ENCODE measurements at regions not wholly inside any gene's neighbourhood (a gene's known extent, or its start where the extent isn't known, plus 50 kb on each side); places are given as distances from the start of the nearest gene placed in this dataset.

- Histone ChIP-seq H3K27me3 (ENCODE audit: control insufficient read depth in 1 of 2, insufficient read depth in 2 of 2, low read length in 2 of 2) (no peaks in the 10 kb centered on the region), H3K4me1 (ENCODE audit: control insufficient read depth in 1 of 2, insufficient read depth in 2 of 2, low read length in 2 of 2) (no peaks in the 10 kb centered on the region), H3K9me3 (ENCODE audit: control insufficient read depth in 1 of 2, low read length in 2 of 2) (peaks cover 0 to 8% of the 10 kb centered on the region in 2 donors), H3K36me3 (ENCODE audit: control insufficient read depth in 1 of 2, insufficient read depth in 2 of 2, low read length in 2 of 2) (no peaks in the 10 kb centered on the region), H3K4me3 (ENCODE audit: low read depth in 1 of 2, low read length in 2 of 2) (no peak overlapping the region), H3K9ac (ENCODE audit: low read depth in 1 of 2, low read length in 2 of 2) (no peak overlapping the region), H3K27ac (ENCODE audit: low read depth, low read length) (no peak overlapping the region)
Measured at GRCh38 chr6:90915224-90915915, 328.5 kb upstream of the MAP3K7 start.

GRCh38 chr6:90914312-90914711 is 327.4 kb upstream of the MAP3K7 start:
- peaks cover 0 to 8% of the 10 kb centered on the region in 2 donors for H3K9me3 ChIP-seq (ENCODE audit: control insufficient read depth in 1 of 2, low read length in 2 of 2)
- H3K4me1 ChIP-seq (ENCODE audit: control insufficient read depth in 1 of 2, insufficient read depth in 2 of 2, low read length in 2 of 2), result no peaks in the 10 kb centered on the region
- H3K27ac ChIP-seq (ENCODE audit: low read depth, low read length), result no peak overlapping the region
- H3K27me3 ChIP-seq (ENCODE audit: control insufficient read depth in 1 of 2, insufficient read depth in 2 of 2, low read length in 2 of 2), result no peaks in the 10 kb centered on the region
- H3K4me3 ChIP-seq (ENCODE audit: low read depth in 1 of 2, low read length in 2 of 2), result no peak overlapping the region
- no peaks in the 10 kb centered on the region for H3K36me3 ChIP-seq (ENCODE audit: control insufficient read depth in 1 of 2, insufficient read depth in 2 of 2, low read length in 2 of 2)
- H3K9ac ChIP-seq (ENCODE audit: low read depth in 1 of 2, low read length in 2 of 2), result no peak overlapping the region

- H3K27me3 ChIP-seq (ENCODE audit: control insufficient read depth in 1 of 2, insufficient read depth in 2 of 2, low read length in 2 of 2), result no peaks in the 10 kb centered on the region
- H3K36me3 ChIP-seq (ENCODE audit: control insufficient read depth in 1 of 2, insufficient read depth in 2 of 2, low read length in 2 of 2), result no peaks in the 10 kb centered on the region
- H3K4me3 ChIP-seq (ENCODE audit: low read depth in 1 of 2, low read length in 2 of 2), result no peak overlapping the region
- H3K4me1 ChIP-seq (ENCODE audit: control insufficient read depth in 1 of 2, insufficient read depth in 2 of 2, low read length in 2 of 2), result no peaks in the 10 kb centered on the region
- peaks cover 0 to 8% of the 10 kb centered on the region in 2 donors for H3K9me3 ChIP-seq (ENCODE audit: control insufficient read depth in 1 of 2, low read length in 2 of 2)
- H3K9ac ChIP-seq (ENCODE audit: low read depth in 1 of 2, low read length in 2 of 2), result no peak overlapping the region
- no peak overlapping the region for H3K27ac ChIP-seq (ENCODE audit: low read depth, low read length)
Measured at GRCh38 chr6:90913266-90913960, 326.5 kb upstream of the MAP3K7 start.

DNA sequence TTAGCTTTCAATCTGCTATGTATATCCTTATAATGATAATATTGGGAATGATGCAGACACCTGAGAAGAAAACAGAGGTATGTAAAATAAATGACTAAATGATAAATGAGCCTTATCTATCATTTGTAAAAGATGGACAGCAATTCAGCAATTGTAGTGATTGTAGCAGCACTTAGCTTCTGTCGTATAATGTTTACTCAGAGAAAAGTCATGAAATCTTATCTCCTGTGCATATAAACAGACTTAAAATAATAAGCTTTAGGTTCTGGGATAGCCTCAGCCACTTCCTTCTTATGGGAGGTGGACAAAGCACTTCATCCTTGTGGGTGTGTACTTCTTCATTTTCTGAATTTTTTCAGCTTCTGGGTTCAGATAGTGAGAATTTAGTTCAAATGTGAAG is 324.8 kb upstream of the MAP3K7 start:
- Histone ChIP-seq H3K36me3 (ENCODE audit: control insufficient read depth in 1 of 2, insufficient read depth in 2 of 2, low read length in 2 of 2) (no peaks in the 10 kb centered on the region), H3K4me3 (ENCODE audit: low read depth in 1 of 2, low read length in 2 of 2) (no peak overlapping the region), H3K4me1 (ENCODE audit: control insufficient read depth in 1 of 2, insufficient read depth in 2 of 2, low read length in 2 of 2) (no peaks in the 10 kb centered on the region), H3K27ac (ENCODE audit: low read depth, low read length) (no peak overlapping the region), H3K9me3 (ENCODE audit: control insufficient read depth in 1 of 2, low read length in 2 of 2) (peaks cover 0 to 8% of the 10 kb centered on the region in 2 donors), H3K9ac (ENCODE audit: low read depth in 1 of 2, low read length in 2 of 2) (no peak overlapping the region), H3K27me3 (ENCODE audit: control insufficient read depth in 1 of 2, insufficient read depth in 2 of 2, low read length in 2 of 2) (no peaks in the 10 kb centered on the region)

GRCh38 chr6:90910893-90911292 is 324.0 kb upstream of the MAP3K7 start:
- Histone ChIP-seq H3K4me1 (ENCODE audit: control insufficient read depth in 1 of 2, insufficient read depth in 2 of 2, low read length in 2 of 2) (no peaks in the 10 kb centered on the region), H3K27me3 (ENCODE audit: control insufficient read depth in 1 of 2, insufficient read depth in 2 of 2, low read length in 2 of 2) (no peaks in the 10 kb centered on the region), H3K4me3 (ENCODE audit: low read depth in 1 of 2, low read length in 2 of 2) (no peak overlapping the region), H3K27ac (ENCODE audit: low read depth, low read length) (no peak overlapping the region), H3K36me3 (ENCODE audit: control insufficient read depth in 1 of 2, insufficient read depth in 2 of 2, low read length in 2 of 2) (no peaks in the 10 kb centered on the region), H3K9ac (ENCODE audit: low read depth in 1 of 2, low read length in 2 of 2) (no peak overlapping the region), H3K9me3 (ENCODE audit: control insufficient read depth in 1 of 2, low read length in 2 of 2) (peaks cover 0 to 8% of the 10 kb centered on the region in 2 donors)

DNA sequence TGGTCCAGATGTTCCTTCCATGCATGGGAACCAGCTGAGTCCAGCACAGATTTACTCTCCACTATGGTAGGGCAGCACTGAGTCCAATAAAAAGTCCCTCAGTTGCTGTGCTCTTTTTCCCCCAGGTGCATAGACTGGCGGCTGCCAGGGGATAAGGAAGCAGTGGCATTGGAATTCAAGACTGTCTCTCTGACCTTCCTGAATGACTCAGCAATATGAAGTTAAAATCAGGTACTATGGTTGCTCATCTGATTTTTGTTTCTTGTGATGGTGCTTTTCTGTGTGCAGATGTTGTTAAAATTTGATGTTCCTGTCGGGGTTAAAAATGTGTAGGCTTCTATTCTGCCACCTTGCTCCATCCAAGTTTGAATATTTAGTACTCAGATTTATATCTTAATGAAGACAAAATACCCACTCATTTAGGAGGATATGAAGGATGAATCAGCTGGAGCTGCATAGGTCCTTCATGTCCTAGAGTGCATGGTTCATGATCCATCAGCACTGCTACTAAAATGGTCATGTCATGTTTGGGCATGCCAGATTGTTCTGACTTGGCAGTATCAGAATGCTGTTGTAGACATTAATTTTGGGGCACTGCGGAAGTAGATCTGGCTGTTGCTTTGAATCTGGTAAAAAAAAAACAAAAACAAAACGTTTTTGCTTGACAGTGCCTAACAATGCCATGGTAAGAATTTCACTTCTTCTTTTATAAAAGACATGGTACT is 321.2 kb upstream of the MAP3K7 start:
- Histone ChIP-seq H3K4me1 (ENCODE audit: control insufficient read depth in 1 of 2, insufficient read depth in 2 of 2, low read length in 2 of 2) (no peaks in the 10 kb centered on the region), H3K4me3 (ENCODE audit: low read depth in 1 of 2, low read length in 2 of 2) (no peak overlapping the region), H3K9me3 (ENCODE audit: control insufficient read depth in 1 of 2, low read length in 2 of 2) (no peaks in the 10 kb centered on the region), H3K36me3 (ENCODE audit: control insufficient read depth in 1 of 2, insufficient read depth in 2 of 2, low read length in 2 of 2) (no peaks in the 10 kb centered on the region), H3K27me3 (ENCODE audit: control insufficient read depth in 1 of 2, insufficient read depth in 2 of 2, low read length in 2 of 2) (no peaks in the 10 kb centered on the region), H3K9ac (ENCODE audit: low read depth in 1 of 2, low read length in 2 of 2) (no peak overlapping the region), H3K27ac (ENCODE audit: low read depth, low read length) (no peak overlapping the region)

- Histone ChIP-seq H3K4me1 (ENCODE audit: control insufficient read depth in 1 of 2, insufficient read depth in 2 of 2, low read length in 2 of 2) (no peaks in the 10 kb centered on the region), H3K27me3 (ENCODE audit: control insufficient read depth in 1 of 2, insufficient read depth in 2 of 2, low read length in 2 of 2) (no peaks in the 10 kb centered on the region)
Measured at GRCh38 chr6:90905351-90905750, 318.5 kb upstream of the MAP3K7 start.

GRCh38 chr6:90900034-90900433 is 313.2 kb upstream of the MAP3K7 start:
- Histone ChIP-seq H3K27me3 (ENCODE audit: control insufficient read depth in 1 of 2, insufficient read depth in 2 of 2, low read length in 2 of 2) (no peaks in the 10 kb centered on the region), H3K4me1 (ENCODE audit: control insufficient read depth in 1 of 2, insufficient read depth in 2 of 2, low read length in 2 of 2) (no peaks in the 10 kb centered on the region), H3K36me3 (ENCODE audit: control insufficient read depth in 1 of 2, insufficient read depth in 2 of 2, low read length in 2 of 2) (no peaks in the 10 kb centered on the region), H3K4me3 (ENCODE audit: low read depth in 1 of 2, low read length in 2 of 2) (no peak overlapping the region), H3K9ac (ENCODE audit: low read depth in 1 of 2, low read length in 2 of 2) (no peak overlapping the region), H3K9me3 (ENCODE audit: control insufficient read depth in 1 of 2, low read length in 2 of 2) (no peaks in the 10 kb centered on the region), H3K27ac (ENCODE audit: low read depth, low read length) (no peak overlapping the region)

More at GRCh38 chr6:90905351-90905750, 318.5 kb upstream of the MAP3K7 start:
- no peak overlapping the region for H3K27ac ChIP-seq (ENCODE audit: low read depth, low read length)
- H3K36me3 ChIP-seq (ENCODE audit: control insufficient read depth in 1 of 2, insufficient read depth in 2 of 2, low read length in 2 of 2), result no peaks in the 10 kb centered on the region
- H3K9me3 ChIP-seq (ENCODE audit: control insufficient read depth in 1 of 2, low read length in 2 of 2), result no peaks in the 10 kb centered on the region
- no peak overlapping the region for H3K9ac ChIP-seq (ENCODE audit: low read depth in 1 of 2, low read length in 2 of 2)
- no peak overlapping the region for H3K4me3 ChIP-seq (ENCODE audit: low read depth in 1 of 2, low read length in 2 of 2)

DNA sequence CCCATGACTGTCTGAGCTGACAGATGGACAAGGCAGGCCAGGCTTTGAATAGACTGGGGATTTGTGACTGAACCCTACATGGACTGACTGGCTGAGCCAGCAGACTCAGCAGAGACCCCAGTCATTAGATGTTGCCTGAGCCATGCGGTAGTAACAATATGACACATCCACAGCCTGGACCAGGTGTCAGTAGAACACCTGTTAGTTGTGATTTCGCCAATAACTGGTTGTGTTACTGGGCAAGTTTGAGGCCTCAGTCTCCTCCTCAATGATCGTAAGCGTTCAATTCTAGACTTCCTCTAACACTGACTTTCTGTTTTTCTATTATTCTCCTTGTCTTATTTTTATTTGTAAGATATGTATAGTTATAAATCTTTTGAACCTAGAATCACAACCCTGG is 311.9 kb upstream of the MAP3K7 start:
- no peaks in the 10 kb centered on the region for H3K27me3 ChIP-seq (ENCODE audit: control insufficient read depth in 1 of 2, insufficient read depth in 2 of 2, low read length in 2 of 2)
- no peaks in the 10 kb centered on the region for H3K36me3 ChIP-seq (ENCODE audit: control insufficient read depth in 1 of 2, insufficient read depth in 2 of 2, low read length in 2 of 2)
- H3K27ac ChIP-seq (ENCODE audit: low read depth, low read length), result no peak overlapping the region
- no peak overlapping the region for H3K9ac ChIP-seq (ENCODE audit: low read depth in 1 of 2, low read length in 2 of 2)
- no peaks in the 10 kb centered on the region for H3K4me1 ChIP-seq (ENCODE audit: control insufficient read depth in 1 of 2, insufficient read depth in 2 of 2, low read length in 2 of 2)
- no peak overlapping the region for H3K4me3 ChIP-seq (ENCODE audit: low read depth in 1 of 2, low read length in 2 of 2)
- H3K9me3 ChIP-seq (ENCODE audit: control insufficient read depth in 1 of 2, low read length in 2 of 2), result no peaks in the 10 kb centered on the region

GRCh38 chr6:90896075-90896547 is 309.2 kb upstream of the MAP3K7 start:
- no peak overlapping the region for H3K9ac ChIP-seq (ENCODE audit: low read depth in 1 of 2, low read length in 2 of 2)
- no peak overlapping the region for H3K4me3 ChIP-seq (ENCODE audit: low read depth in 1 of 2, low read length in 2 of 2)
- H3K27ac ChIP-seq (ENCODE audit: low read depth, low read length), result no peak overlapping the region
- no peaks in the 10 kb centered on the region for H3K36me3 ChIP-seq (ENCODE audit: control insufficient read depth in 1 of 2, insufficient read depth in 2 of 2, low read length in 2 of 2)
- H3K27me3 ChIP-seq (ENCODE audit: control insufficient read depth in 1 of 2, insufficient read depth in 2 of 2, low read length in 2 of 2), result no peaks in the 10 kb centered on the region
- H3K9me3 ChIP-seq (ENCODE audit: control insufficient read depth in 1 of 2, low read length in 2 of 2), result no peaks in the 10 kb centered on the region
- H3K4me1 ChIP-seq (ENCODE audit: control insufficient read depth in 1 of 2, insufficient read depth in 2 of 2, low read length in 2 of 2), result no peaks in the 10 kb centered on the region
